IPS-NIHi7 (cell line): ENCODE measurements at regions not wholly inside any gene's neighbourhood (a gene's known extent, or its start where the extent isn't known, plus 50 kb on each side); places are given as distances from the start of the nearest gene placed in this dataset.
"Not testable (repeated sequence)": the region's sequence is repeated elsewhere in the genome, so short reads cannot be mapped to it uniquely, and the experiment has no call there.

Source experiments
- DNase-seq: peaks from one replicate; pipeline ENCODE4 v3.0.0; 2012; ENCODE audit warnings: mixed read lengths; ENCODE audit errors: extremely low spot score

GRCh38 chr21:35749904-35750303 is 310.4 kb downstream of the SETD4 start:
- no peak for DNase-seq

DNA sequence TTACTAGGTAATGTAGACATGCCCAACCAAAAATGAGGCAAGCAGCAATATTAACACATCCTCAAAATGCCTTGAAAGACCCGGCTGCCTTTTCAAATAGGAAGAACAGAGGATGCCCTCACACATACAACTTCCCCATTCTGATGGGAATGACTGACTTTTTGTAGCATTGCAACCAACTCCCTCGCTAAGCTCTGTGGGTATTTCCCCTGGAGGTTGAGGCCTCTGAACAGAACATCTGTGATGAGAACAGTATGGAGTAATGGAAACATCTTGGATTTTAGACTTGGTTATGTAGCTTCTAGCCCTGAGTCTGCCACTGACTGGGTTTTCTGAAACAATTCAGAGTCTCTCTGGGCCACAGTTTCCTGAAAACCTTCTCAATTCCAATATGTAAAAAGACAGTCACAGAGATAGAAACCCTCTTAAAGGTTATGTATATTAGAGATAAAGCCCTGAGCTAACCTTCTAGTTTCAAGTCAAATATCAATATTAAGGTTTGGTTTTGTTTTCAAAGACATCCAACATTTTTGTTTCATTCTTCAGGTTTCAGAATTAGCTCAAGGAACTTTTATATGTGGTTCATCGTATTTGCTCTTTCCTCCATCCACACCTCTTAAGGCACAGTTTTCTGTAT is 311.5 kb downstream of the SETD4 start:
- no peak for DNase-seq

DNA sequence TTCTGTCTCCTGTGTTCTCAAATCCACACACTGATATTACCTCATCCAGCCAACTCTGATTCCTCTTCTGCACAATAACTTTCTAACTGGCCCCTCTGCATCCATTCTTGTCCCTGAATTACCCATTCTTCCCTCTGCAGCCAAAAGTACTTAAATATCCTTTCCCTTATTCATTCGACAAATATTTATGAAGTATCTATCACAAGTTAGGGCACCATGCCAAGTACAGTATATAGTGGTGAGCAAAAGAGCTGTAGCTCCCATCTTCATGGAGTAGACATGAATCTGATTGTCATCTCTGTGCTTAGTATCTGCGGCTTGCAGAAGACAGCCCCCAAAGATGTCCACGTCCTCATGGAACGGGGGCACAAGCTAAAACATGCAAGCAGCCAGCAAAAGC is 316.8 kb downstream of the SETD4 start:
- DNase-seq = no peak

DNA sequence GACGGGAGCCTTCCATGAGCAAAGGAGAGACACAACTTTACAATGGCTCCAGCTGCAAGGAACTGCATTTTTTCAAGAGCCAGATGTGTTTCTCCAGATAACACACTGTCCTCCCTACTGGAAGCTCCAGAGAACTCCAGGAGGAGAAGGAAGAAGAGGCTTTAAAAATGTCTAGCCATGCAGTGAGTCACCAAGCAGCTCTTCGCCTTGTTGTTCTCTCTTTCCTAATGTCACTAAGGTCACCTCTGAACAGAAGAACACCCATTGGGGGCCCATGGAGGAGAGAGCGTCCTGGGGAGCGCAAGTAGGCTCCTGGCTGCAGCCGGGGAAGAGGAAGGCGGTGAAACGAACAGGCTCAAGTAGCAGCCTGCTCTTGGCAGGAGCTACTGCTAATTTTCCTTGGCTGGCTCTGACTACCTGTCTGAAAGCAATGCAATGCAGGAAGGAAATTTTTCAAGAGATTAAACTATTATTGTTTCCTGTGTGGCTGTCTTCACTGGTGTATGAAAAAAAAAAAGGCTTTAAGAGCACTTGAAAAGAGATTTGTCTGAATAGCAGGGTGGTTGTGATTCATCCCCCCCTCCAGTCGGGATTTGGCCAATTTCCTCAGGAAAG is 321.9 kb downstream of the SETD4 start:
- no peak for DNase-seq

- no peak for DNase-seq
Measured at GRCh38 chr21:35737899-35738346, 322.4 kb downstream of the SETD4 start.

DNA sequence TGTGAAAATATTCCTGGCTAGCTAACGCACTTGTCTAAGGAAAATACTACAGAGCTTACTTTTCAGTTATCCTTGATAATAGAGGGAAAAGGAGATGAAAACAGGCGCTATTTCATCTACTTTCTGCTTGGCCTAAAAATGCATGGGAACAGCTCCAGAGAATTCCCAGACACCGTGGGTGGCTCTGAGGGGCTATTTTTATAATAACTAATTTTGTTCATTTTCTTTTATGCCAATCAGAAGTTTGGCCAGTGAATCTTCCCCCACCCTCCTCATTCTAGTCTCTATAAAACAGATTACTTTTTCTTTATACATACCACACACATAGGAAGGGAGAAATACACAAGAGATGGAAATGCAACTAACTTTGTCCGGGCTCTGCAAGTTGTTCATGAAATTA is 322.9 kb downstream of the SETD4 start:
- DNase-seq = no peak

DNA sequence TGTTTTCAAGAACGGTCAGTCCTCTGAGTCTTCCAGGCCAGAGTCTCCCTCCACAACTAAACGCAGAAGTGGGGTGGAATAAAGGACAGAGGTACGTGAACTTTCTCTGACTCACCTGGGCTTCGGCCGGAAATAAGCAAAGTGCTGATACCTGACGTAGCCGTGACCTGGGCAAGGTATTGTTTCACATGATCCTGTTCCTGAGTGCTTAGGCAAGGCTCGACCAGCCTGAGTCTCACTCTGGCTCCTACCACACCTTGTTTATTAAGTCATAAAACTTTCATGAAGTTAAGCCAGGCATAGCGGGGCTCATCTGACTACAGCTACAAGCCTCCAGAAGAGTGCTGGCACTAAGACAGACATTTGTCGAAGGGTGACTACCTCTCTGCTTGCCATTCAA is 327.5 kb downstream of the SETD4 start:
- DNase-seq = no peak

DNA sequence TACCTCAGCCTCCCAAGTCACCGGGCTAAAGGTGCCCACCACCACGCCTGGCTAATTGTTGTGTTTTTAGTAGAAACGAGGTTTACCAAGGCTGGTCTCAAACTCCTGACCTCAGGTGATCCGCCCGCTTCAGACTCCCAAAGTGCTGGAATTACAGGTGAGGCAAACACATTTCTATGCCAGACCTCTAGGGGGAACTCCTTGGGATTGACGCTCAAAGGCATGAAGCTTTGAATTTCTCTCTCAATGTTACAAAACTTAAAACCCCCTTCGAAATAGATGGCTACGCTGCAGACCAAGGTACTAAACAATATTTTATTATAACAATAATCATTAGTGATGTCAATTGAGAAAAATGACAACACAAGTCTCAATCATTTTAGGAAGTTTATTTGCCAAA is 330.0 kb downstream of the SETD4 start:
- peak; percentile 31 for DNase-seq

- no peak for DNase-seq
Measured at GRCh38 chr21:35727830-35728229, 332.5 kb downstream of the SETD4 start.

DNA sequence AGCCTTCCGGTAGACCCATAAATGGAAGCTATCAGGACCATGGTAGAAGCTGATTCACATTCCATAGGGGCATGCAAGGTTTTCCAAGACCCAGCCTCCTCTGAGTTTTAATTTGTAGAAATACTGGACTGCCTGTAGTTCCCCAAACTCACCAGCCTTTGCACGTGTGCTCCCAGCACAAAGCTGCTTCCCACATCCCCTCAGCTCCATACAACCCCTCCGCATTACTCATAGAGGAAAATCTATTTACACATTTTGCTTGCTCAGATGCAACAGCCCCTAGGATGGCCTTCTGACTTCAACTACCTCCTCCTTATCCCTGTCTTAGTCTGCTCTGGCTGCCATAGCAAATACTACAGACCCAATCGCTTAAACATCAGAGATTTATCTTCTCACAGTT is 336.2 kb downstream of the SETD4 start:
- DNase-seq = no peak

DNA sequence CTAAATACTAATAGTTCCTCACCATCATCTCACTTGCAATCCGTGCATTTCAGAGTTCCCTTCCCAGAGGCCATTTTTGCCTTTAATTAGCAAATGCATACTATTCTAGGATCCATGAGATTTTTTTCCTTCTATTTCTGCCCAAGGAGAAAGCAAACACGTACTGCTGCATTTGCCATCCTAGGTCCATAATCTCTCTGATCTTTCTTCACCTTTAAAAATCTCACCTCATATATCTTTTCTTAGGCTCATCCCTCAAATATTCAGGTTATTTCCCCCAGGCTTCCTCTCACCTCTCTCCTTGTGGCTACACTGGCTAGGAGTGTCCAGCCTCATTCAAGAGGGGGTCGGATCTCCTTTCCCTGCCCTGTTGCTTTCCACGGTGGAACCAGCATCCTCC is 338.6 kb downstream of the SETD4 start:
- DNase-seq = no peak

DNA sequence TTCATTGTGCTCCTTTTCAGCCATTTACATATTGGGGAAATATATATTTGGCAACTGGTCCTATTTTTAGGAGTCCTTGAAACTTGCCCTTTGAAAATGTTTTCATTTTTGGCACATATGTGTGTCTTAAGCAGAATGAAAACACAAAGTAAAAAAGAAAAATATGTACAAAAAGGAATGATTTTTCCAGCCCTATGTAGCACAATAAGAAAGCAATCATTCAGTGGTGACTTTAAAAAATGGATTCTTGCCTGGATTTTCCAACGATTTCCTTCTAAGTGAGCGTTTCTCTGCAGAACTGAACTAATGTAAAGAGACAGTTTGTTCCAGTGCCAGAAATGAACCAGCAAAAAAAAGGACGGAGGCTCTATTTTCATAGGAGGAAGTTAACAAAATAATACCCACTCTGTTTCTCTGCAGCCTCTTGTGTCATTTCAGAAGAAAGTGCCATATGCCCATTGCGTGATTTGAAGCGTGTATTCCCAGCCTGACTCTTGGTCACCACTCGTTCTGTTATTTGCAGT is 340.1 kb downstream of the SETD4 start:
- no peak for DNase-seq

GRCh38 chr21:35719080-35719479 is 341.2 kb downstream of the SETD4 start:
- DNase-seq = no peak

GRCh38 chr21:35716876-35717565 is 343.3 kb downstream of the SETD4 start:
- no peak for DNase-seq

GRCh38 chr21:35713914-35714313 is 346.4 kb downstream of the SETD4 start:
- DNase-seq = no peak

DNA sequence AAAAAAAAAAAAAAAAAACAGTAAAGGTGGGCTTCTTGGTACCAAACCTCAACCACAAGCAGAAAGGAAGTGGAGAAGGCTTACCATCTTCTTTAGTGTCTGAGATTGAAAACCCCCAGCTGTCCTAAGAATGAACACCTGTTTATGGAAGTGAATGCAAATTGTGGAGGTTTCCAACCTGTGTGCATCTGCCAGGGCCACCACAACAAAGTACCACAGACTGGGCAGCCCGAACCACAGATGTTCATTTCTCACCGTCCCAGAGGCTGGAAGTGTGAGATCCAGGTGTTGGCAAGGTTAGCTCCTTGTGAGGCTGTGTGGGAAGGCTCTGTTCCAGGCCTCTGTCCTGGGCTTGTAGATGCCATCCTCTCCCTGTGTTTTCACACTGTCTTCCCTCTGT is 348.7 kb downstream of the SETD4 start:
- no peak for DNase-seq

DNA sequence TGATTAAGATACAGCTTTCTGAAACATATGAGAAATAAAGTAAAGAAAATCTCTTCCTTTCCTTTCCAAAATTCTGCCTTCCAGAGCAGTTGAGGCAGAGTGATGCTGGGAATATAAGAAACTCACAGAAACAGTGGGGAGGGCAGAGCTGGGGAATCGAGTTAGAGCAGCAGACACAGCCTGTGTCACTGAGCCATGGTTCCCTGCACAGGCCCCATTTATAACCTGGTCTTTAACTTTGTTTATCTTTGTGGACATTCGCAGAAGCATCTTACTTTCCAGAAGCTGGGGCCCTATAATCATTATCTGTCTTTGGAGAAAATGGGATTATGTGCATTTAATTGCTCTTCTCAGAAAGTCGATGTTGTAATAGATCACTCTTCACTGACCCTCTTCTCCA is 349.1 kb downstream of the SETD4 start:
- DNase-seq = no peak

- not testable (repeated sequence) for DNase-seq
Measured at GRCh38 chr21:35709990-35710389, 350.3 kb downstream of the SETD4 start.

- DNase-seq = no peak
Measured at GRCh38 chr21:35705888-35706287, 354.4 kb downstream of the SETD4 start.

DNA sequence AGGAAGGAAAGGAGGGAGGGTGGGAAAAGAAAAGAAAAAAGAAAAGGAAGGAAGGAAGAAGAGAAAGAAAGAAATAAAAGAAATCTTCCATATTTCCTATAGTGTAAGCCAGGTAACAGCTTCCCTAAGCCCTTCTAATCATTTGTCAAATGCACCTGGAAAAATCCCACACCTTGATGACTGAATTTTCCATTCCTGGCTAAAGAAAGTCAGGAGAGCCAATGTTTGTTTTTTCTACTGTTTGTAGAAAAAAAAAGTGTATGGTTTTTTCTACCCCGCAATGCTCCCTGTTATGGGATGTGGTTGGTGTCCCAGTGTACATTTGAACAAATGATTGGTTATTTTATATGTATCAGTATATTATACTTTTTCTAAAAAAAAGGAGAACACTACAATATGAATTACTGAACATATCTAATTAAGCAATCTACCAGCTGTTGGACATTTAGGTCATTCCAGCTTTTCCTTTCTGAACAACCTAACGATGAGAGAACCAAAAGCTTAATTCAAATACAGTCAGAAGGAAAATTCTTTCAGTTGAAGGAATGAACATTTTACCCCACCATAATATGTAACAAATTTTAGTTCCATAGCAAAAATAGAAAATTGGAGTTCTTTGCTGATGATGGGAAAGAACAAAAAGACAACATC is 355.0 kb downstream of the SETD4 start:
- no peak for DNase-seq

- no peak for DNase-seq
Measured at GRCh38 chr21:35703704-35704103, 356.6 kb downstream of the SETD4 start.

GRCh38 chr21:35699361-35699760 is 361.0 kb downstream of the SETD4 start:
- DNase-seq = no peak
